ENCODE measurements at regions not wholly inside any gene's neighbourhood (a gene's known extent, or its start where the extent isn't known, plus 50 kb on each side); places are given as distances from the start of the nearest gene placed in this dataset.

DNA sequence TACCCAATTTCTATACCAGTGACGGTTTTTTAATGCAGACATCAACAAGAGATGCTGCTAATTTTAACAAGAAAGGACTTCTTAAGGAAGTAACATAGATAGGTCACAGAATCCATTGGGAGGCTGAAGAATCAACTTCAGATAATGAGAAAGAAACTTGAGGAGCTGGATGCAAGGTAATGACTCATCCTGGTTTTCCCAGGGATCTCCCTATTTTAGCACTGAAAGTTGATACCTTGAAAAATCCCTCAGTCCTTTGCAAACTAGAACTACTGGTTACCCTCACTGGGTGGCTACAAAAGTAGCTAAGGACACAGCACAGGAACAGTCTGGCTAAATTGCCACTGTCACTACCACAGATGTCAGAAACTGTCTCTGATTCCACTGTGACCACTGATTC, 561.9 kb downstream of the FLRT2 start:
- no peak overlapping the region for H3K27ac ChIP-seq (ENCODE audit: low read depth in 1 of 2, low read length in 1 of 2)
- no peaks in the 10 kb centered on the region for H3K36me3 ChIP-seq (ENCODE audit: control insufficient read depth in 2 of 2, insufficient read depth in 2 of 2, low read length in 1 of 2)
- H3K9me3 ChIP-seq (ENCODE audit: control insufficient read depth in 2 of 2, insufficient read depth in 1 of 2, low read length in 1 of 2): no peaks in the 10 kb centered on the region
- 91% methylated on average over 1 of the region's 1 CpG for WGBS
- no peak for DNase-seq (ENCODE audit: low read depth in 6 of 9, low spot score in 9 of 9)
- H3K27me3 ChIP-seq (ENCODE audit: control insufficient read depth in 2 of 2, insufficient read depth in 1 of 2, low read length in 1 of 2): no peaks in the 10 kb centered on the region
- H3K4me1 ChIP-seq (ENCODE audit: control insufficient read depth in 2 of 2, insufficient read depth in 2 of 2, low read length in 2 of 2): no peaks in the 10 kb centered on the region
- no peak overlapping the region for H3K4me3 ChIP-seq (ENCODE audit: low read length in 2 of 2)

DNA sequence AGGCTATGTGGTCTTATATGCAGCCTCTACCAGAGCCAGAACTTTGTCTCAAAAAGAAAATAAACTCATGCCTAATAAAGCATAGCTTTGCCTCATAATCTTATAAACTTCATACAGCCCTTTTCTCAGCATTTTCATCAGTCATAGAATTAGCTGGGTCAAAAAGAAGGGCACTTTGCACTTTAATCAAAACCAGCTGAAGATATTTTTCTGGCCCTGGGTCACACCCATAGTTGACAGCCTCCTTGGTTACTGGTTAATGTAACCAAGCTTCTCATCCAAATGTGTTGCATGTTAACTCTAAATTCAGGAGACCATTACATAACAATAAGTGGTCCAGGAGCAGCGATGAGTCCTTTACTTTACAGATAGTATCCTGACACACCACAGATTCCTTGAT, 558.2 kb downstream of the FLRT2 start:
- Histone ChIP-seq H3K36me3 (ENCODE audit: control insufficient read depth in 2 of 2, insufficient read depth in 2 of 2, low read length in 1 of 2) (no peaks in the 10 kb centered on the region), H3K27ac (ENCODE audit: low read depth in 1 of 2, low read length in 1 of 2) (no peak overlapping the region), H3K27me3 (ENCODE audit: control insufficient read depth in 2 of 2, insufficient read depth in 1 of 2, low read length in 1 of 2) (no peaks in the 10 kb centered on the region), H3K4me3 (ENCODE audit: low read length in 2 of 2) (no peak overlapping the region), H3K9me3 (ENCODE audit: control insufficient read depth in 2 of 2, insufficient read depth in 1 of 2, low read length in 1 of 2) (no peaks in the 10 kb centered on the region), H3K4me1 (ENCODE audit: control insufficient read depth in 2 of 2, insufficient read depth in 2 of 2, low read length in 2 of 2) (peaks cover 0 to 2% of the 10 kb centered on the region in 2 donors)
- DNase-seq (ENCODE audit: low read depth in 6 of 9, low spot score in 9 of 9): no peak
- WGBS: 97% methylated on average over 1 of the region's 1 CpG

DNA sequence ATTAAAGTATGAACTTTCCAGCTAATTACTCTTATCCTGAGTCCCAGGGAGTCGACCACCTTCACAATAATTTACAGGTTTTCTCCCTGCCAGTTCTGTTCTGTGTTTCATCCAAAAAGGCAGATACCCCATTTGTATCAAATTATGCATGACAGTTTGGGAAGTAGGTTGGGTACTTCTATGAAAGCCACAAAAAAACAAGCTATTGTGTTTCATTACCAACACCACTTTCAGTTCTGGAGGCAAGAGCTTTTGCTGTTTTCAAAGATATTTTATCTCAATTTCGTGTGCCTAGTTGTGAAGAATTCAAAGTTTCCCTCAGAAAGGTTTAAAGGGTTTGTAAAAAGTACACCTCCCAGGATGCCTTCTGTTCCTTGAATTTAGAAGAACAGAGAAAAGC, 557.4 kb downstream of the FLRT2 start:
- no peaks in the 10 kb centered on the region for H3K36me3 ChIP-seq (ENCODE audit: control insufficient read depth in 2 of 2, insufficient read depth in 2 of 2, low read length in 1 of 2)
- 4% methylated on average over 2 of the region's 2 CpGs for WGBS
- H3K4me3 ChIP-seq (ENCODE audit: low read length in 2 of 2): no peak overlapping the region
- H3K9me3 ChIP-seq (ENCODE audit: control insufficient read depth in 2 of 2, insufficient read depth in 1 of 2, low read length in 1 of 2): no peaks in the 10 kb centered on the region
- peaks cover 0 to 2% of the 10 kb centered on the region in 2 donors for H3K4me1 ChIP-seq (ENCODE audit: control insufficient read depth in 2 of 2, insufficient read depth in 2 of 2, low read length in 2 of 2)
- H3K27me3 ChIP-seq (ENCODE audit: control insufficient read depth in 2 of 2, insufficient read depth in 1 of 2, low read length in 1 of 2): no peaks in the 10 kb centered on the region
- peak overlapping the region in 1 of 2 donors; percentile 49 for H3K27ac ChIP-seq (ENCODE audit: low read depth in 1 of 2, low read length in 1 of 2)
- DNase-seq (ENCODE audit: low read depth in 6 of 9, low spot score in 9 of 9): peak in 1 of 9 donors; percentile 12

DNA sequence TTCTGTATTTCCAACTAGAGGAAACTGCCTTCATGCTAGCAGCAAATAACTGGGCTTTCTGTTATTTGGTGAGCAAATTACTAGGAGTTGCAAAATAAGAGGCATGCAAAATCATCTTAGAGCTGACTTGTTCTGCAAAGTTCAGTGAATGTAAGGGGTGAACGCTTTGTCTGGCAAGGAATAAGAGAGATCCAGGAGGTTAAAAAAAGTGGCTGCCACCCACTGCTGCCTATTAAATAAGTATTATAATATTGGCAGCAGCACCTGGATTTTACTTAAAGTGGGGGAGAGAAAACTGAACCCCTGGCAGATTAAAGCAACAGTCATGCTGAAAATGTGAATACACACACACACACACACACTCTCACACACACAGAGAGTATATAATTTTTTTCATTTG, 557.0 kb downstream of the FLRT2 start:
- DNase-seq (ENCODE audit: low read depth in 6 of 9, low spot score in 9 of 9): no peak
- Histone ChIP-seq H3K27me3 (ENCODE audit: control insufficient read depth in 2 of 2, insufficient read depth in 1 of 2, low read length in 1 of 2) (no peaks in the 10 kb centered on the region), H3K4me3 (ENCODE audit: low read length in 2 of 2) (no peak overlapping the region), H3K4me1 (ENCODE audit: control insufficient read depth in 2 of 2, insufficient read depth in 2 of 2, low read length in 2 of 2) (peaks cover 0 to 2% of the 10 kb centered on the region in 2 donors), H3K9me3 (ENCODE audit: control insufficient read depth in 2 of 2, insufficient read depth in 1 of 2, low read length in 1 of 2) (no peaks in the 10 kb centered on the region), H3K36me3 (ENCODE audit: control insufficient read depth in 2 of 2, insufficient read depth in 2 of 2, low read length in 1 of 2) (no peaks in the 10 kb centered on the region), H3K27ac (ENCODE audit: low read depth in 1 of 2, low read length in 1 of 2) (peak overlapping the region in 1 of 2 donors; percentile 22)
- WGBS: 55% methylated on average over 1 of the region's 1 CpG

DNA sequence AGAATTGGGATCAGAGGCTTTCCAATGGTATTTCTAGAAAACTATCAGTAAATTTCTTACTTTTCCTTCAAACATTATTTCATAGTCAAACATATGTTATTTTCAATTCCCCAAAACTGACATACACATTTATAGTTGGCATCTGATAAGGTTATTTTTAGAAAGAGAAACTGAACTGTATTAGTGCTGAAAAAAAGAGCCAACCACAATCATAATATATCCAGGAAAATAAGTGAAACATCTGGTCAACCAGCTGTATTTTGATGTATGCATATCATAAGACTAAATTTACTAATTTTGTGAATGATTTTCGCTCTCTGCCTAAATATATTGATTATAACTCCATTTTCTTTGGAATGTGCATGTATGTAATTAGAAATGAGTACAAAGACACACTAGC, 554.2 kb downstream of the FLRT2 start:
- 34% methylated on average over 1 of the region's 1 CpG for WGBS
- no peak overlapping the region for H3K27ac ChIP-seq (ENCODE audit: low read depth in 1 of 2, low read length in 1 of 2)
- peaks cover 0 to 2% of the 10 kb centered on the region in 2 donors for H3K4me1 ChIP-seq (ENCODE audit: control insufficient read depth in 2 of 2, insufficient read depth in 2 of 2, low read length in 2 of 2)

DNA sequence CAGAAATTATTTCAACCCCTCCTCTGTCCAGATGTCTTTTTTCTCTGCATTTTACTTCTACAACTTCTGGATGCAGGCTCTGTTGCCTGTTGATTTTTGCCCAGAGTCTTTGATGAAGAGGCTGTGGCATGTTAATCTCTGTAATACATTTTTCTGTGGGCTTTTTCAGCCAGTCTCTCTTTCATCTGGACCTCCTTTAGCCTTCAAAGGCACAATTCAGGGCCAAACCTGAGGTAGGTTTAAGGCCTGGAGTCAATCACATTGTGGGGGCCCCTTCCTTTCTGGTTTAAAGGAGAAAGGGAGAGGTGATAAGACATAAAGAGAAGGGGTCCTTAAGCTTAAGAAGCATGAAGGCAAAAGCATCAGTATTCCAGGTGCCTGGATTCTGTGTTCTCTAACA, 553.7 kb downstream of the FLRT2 start:
- no peaks in the 10 kb centered on the region for H3K36me3 ChIP-seq (ENCODE audit: control insufficient read depth in 2 of 2, insufficient read depth in 2 of 2, low read length in 1 of 2)

More for the DNA sequence above, 554.2 kb downstream of the FLRT2 start:
- DNase-seq (ENCODE audit: low read depth in 6 of 9, low spot score in 9 of 9): no peak
- no peaks in the 10 kb centered on the region for H3K9me3 ChIP-seq (ENCODE audit: control insufficient read depth in 2 of 2, insufficient read depth in 1 of 2, low read length in 1 of 2)
- no peaks in the 10 kb centered on the region for H3K36me3 ChIP-seq (ENCODE audit: control insufficient read depth in 2 of 2, insufficient read depth in 2 of 2, low read length in 1 of 2)
- H3K27me3 ChIP-seq (ENCODE audit: control insufficient read depth in 2 of 2, insufficient read depth in 1 of 2, low read length in 1 of 2): no peaks in the 10 kb centered on the region
- H3K4me3 ChIP-seq (ENCODE audit: low read length in 2 of 2): no peak overlapping the region

DNA sequence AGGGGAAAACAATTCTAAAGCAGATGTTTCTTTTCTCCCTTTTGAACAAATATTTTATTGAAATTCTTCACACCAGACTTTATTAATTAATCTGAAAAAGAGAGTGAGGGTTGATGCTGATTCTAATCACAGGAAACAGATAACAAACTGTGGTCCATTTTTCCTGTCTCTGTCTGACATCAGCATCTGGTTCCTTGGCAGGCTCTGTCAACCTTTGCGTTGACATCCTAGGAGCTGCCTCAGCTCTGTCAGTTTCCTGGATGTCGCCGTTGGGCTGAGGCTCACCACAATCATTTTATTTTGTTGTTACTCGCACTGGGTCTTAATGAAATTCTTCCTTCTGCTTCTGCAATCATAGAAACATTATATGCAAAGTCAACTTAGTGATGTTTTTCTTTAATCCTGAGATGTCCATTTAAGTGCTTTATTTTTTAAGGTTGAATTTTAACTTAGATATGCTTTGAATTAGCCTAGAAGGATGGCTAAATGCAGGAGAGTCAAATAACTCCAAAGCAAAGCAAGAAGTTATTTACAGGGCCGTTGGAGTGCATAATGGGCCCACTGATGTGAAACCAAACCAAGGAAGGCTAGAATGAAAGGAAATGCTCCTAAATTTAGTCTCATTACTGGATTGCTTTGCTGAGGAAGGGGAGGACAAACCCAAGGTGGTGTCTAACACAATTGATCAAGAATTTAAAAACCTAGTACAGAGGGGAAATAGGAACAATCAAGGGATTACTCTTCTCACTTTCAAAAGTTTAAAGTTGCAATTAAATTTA, 542.4 kb downstream of the FLRT2 start:
- Histone ChIP-seq H3K9me3 (ENCODE audit: control insufficient read depth in 2 of 2, insufficient read depth in 1 of 2, low read length in 1 of 2) (no peaks in the 10 kb centered on the region), H3K27me3 (ENCODE audit: control insufficient read depth in 2 of 2, insufficient read depth in 1 of 2, low read length in 1 of 2) (no peaks in the 10 kb centered on the region), H3K4me1 (ENCODE audit: control insufficient read depth in 2 of 2, insufficient read depth in 2 of 2, low read length in 2 of 2) (no peaks in the 10 kb centered on the region), H3K4me3 (ENCODE audit: low read length in 2 of 2) (no peak overlapping the region), H3K27ac (ENCODE audit: low read depth in 1 of 2, low read length in 1 of 2) (no peak overlapping the region), H3K36me3 (ENCODE audit: control insufficient read depth in 2 of 2, insufficient read depth in 2 of 2, low read length in 1 of 2) (no peaks in the 10 kb centered on the region)
- peak in 1 of 9 donors; percentile 12 for DNase-seq (ENCODE audit: low read depth in 6 of 9, low spot score in 9 of 9)
- WGBS: 3% methylated on average over 5 of the region's 5 CpGs

More for the DNA sequence above, 553.7 kb downstream of the FLRT2 start:
- DNase-seq (ENCODE audit: low read depth in 6 of 9, low spot score in 9 of 9): no peak
- no peak overlapping the region for H3K27ac ChIP-seq (ENCODE audit: low read depth in 1 of 2, low read length in 1 of 2)
- no peaks in the 10 kb centered on the region for H3K27me3 ChIP-seq (ENCODE audit: control insufficient read depth in 2 of 2, insufficient read depth in 1 of 2, low read length in 1 of 2)
- no peaks in the 10 kb centered on the region for H3K9me3 ChIP-seq (ENCODE audit: control insufficient read depth in 2 of 2, insufficient read depth in 1 of 2, low read length in 1 of 2)
- no peak overlapping the region for H3K4me3 ChIP-seq (ENCODE audit: low read length in 2 of 2)
- H3K4me1 ChIP-seq (ENCODE audit: control insufficient read depth in 2 of 2, insufficient read depth in 2 of 2, low read length in 2 of 2): peaks cover 0 to 2% of the 10 kb centered on the region in 2 donors

DNA sequence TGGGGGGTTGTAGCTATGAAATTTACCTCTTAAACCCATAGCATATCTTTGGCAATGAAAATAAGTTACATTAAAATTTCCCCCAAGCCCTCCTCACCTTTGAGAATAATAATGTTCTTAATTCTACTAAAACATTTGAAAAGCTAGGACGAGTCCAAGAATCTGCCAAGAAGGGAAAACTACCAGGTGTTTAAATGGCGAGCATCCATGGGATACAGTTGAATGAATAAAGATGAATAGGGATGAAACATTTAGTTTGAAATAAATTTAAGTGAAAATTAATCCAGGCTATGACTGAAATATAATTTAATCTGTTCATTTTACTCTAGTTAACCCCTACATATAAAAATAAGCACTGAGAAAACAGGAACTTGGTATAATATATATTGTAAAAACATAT, 536.7 kb downstream of the FLRT2 start:
- Histone ChIP-seq H3K9me3 (ENCODE audit: control insufficient read depth in 2 of 2, insufficient read depth in 1 of 2, low read length in 1 of 2) (no peaks in the 10 kb centered on the region), H3K27ac (ENCODE audit: low read depth in 1 of 2, low read length in 1 of 2) (no peak overlapping the region), H3K36me3 (ENCODE audit: control insufficient read depth in 2 of 2, insufficient read depth in 2 of 2, low read length in 1 of 2) (no peaks in the 10 kb centered on the region), H3K4me3 (ENCODE audit: low read length in 2 of 2) (no peak overlapping the region), H3K27me3 (ENCODE audit: control insufficient read depth in 2 of 2, insufficient read depth in 1 of 2, low read length in 1 of 2) (no peaks in the 10 kb centered on the region), H3K4me1 (ENCODE audit: control insufficient read depth in 2 of 2, insufficient read depth in 2 of 2, low read length in 2 of 2) (no peaks in the 10 kb centered on the region)
- 93% methylated on average over 2 of the region's 2 CpGs for WGBS
- DNase-seq (ENCODE audit: low read depth in 6 of 9, low spot score in 9 of 9): no peak

DNA sequence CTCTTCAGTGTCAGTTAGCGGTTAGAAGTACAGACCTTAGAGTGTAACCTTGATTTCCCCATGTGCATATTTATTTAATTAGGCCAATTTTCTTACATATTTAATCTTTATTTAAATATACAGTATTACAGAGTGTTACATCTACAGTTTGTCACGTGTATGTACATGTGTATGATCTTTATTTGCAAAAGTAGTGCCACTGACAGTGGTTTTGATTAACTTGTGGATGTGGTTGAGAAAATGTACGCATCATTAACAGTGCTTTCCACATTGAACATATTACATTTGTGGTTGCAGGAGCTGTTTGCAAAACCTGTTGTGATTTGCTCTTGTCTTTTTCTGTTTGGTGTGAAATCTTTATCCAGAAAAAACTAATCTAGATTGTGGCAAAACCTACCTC, 535.5 kb downstream of the FLRT2 start:
- H3K27me3 ChIP-seq (ENCODE audit: control insufficient read depth in 2 of 2, insufficient read depth in 1 of 2, low read length in 1 of 2): no peaks in the 10 kb centered on the region
- no peak overlapping the region for H3K27ac ChIP-seq (ENCODE audit: low read depth in 1 of 2, low read length in 1 of 2)
- no peak for DNase-seq (ENCODE audit: low read depth in 6 of 9, low spot score in 9 of 9)
- H3K4me1 ChIP-seq (ENCODE audit: control insufficient read depth in 2 of 2, insufficient read depth in 2 of 2, low read length in 2 of 2): no peaks in the 10 kb centered on the region
- H3K36me3 ChIP-seq (ENCODE audit: control insufficient read depth in 2 of 2, insufficient read depth in 2 of 2, low read length in 1 of 2): no peaks in the 10 kb centered on the region
- 89% methylated on average over 3 of the region's 3 CpGs for WGBS
- H3K9me3 ChIP-seq (ENCODE audit: control insufficient read depth in 2 of 2, insufficient read depth in 1 of 2, low read length in 1 of 2): no peaks in the 10 kb centered on the region
- H3K4me3 ChIP-seq (ENCODE audit: low read length in 2 of 2): no peak overlapping the region

Data from thymus (tissue), 11 donors.